CD4-positive, CD25-positive, alpha-beta regulatory T cell (primary cell): ENCODE measurements at regions not wholly inside any gene's neighbourhood (a gene's known extent, or its start where the extent isn't known, plus 50 kb on each side); places are given as distances from the start of the nearest gene placed in this dataset.

Experiments used
- ATAC-seq, 2 donors: fragments of 150-1000 bp; cut with Tn5 transposase; one replicate each; pipeline ENCODE4 v1.10.0; 2021; ENCODE audit warnings: low read depth in 2 of 2, moderate number of reproducible peaks in 2 of 2, moderate library complexity in 1 of 2
- DNase-seq, 3 donors: peaks; one replicate each; pipeline versions ENCODE4 v3.0.0 to v3.0.0-alpha.2; 2012 to 2022; ENCODE audit warnings: mixed read lengths in 1 of 3
- H3K27ac ChIP-seq: one replicate; pipeline ENCODE4 v1.7.0; 2013; ENCODE audit warnings: mild to moderate bottlenecking, low read length; ENCODE audit not compliant: insufficient read depth, poor library complexity, severe bottlenecking
- H3K27me3 ChIP-seq: one replicate; pipeline ENCODE4 v1.7.0; 2013; ENCODE audit warnings: low read length; ENCODE audit not compliant: control insufficient read depth, insufficient read depth
- H3K36me3 ChIP-seq: one replicate; pipeline ENCODE4 v1.7.0; 2013; ENCODE audit warnings: mild to moderate bottlenecking, low read length, moderate library complexity; ENCODE audit not compliant: control insufficient read depth, insufficient read depth
- H3K4me1 ChIP-seq: 2 replicates; pipeline ENCODE4 v1.7.0; 2013; ENCODE audit warnings: mild to moderate bottlenecking, low read length; ENCODE audit not compliant: insufficient read depth, control insufficient read depth, poor library complexity, severe bottlenecking
- H3K4me3 ChIP-seq: one replicate; pipeline ENCODE4 v1.7.0; 2013; ENCODE audit warnings: low read depth, mild to moderate bottlenecking, low read length, moderate library complexity
- H3K9me3 ChIP-seq, 2 experiments: 1 replicate in 1 of 2; 2 replicates in 1 of 2; pipeline ENCODE4 v1.7.0; 2013; ENCODE audit warnings: low read length in 2 of 2, mild to moderate bottlenecking in 1 of 2, moderate library complexity in 1 of 2; ENCODE audit not compliant: control insufficient read depth in 2 of 2
- H3K27ac Mint-ChIP-seq, 3 donors: one replicate each; pipeline ENCODE4 v1.8.0; 2020 to 2022; ENCODE audit warnings: mild to moderate bottlenecking in 3 of 3, mixed read lengths in 3 of 3, moderate library complexity in 2 of 3
- H3K27me3 Mint-ChIP-seq: one replicate; pipeline ENCODE4 v1.8.0; 2022; ENCODE audit warnings: mild to moderate bottlenecking, mixed read lengths
- H3K36me3 Mint-ChIP-seq: one replicate; pipeline ENCODE4 v1.8.0; 2020; ENCODE audit warnings: mixed read lengths
- H3K4me1 Mint-ChIP-seq, 4 donors: one replicate each; pipeline ENCODE4 v1.8.0; 2020 to 2022; ENCODE audit warnings: mixed read lengths in 4 of 4, mild to moderate bottlenecking in 1 of 4
- H3K4me3 Mint-ChIP-seq, 4 donors: one replicate each; pipeline ENCODE4 v1.8.0; 2020 to 2022; ENCODE audit warnings: mild to moderate bottlenecking in 4 of 4, mixed read lengths in 4 of 4, moderate library complexity in 3 of 4
- H3K9me3 Mint-ChIP-seq, 7 donors: one replicate each; pipeline ENCODE4 v1.8.0; 2020 to 2022; ENCODE audit warnings: mixed read lengths in 7 of 7, mild to moderate bottlenecking in 3 of 7, moderate library complexity in 2 of 7

DNA sequence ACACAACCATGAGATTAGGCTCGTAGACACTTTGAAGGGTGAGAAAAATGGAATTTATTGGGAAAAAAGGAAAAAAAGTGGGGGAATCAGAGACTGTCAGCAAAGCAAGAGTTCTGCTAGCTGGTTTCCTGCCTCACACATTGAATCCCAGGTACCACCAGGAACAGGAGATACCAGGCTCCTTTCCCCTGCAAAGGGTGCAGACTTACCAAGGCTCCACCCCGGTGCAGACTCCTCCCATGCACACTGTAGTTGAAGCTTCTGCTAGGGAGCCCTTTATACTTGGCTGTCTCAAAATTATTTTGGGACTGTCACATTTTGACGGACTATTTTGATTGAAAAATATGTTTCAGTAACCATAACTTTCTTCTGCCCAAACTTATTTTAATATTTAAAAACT, 819.9 kb upstream of the GBE1 start:
- no peaks in the 10 kb centered on the region for H3K4me1 Mint-ChIP-seq
- no peak overlapping the region for H3K27ac Mint-ChIP-seq
- no peaks in the 10 kb centered on the region for H3K36me3 Mint-ChIP-seq
- H3K27me3 Mint-ChIP-seq: no peaks in the 10 kb centered on the region
- no peak overlapping the region for H3K4me3 Mint-ChIP-seq
- no peak overlapping the region for H3K27ac ChIP-seq
- H3K36me3 ChIP-seq: no peaks in the 10 kb centered on the region
- H3K4me3 ChIP-seq: no peak overlapping the region
- peaks cover 0 to 9% (median 1%) of the 10 kb centered on the region in 7 donors for H3K9me3 Mint-ChIP-seq
- no peak for ATAC-seq
- DNase-seq: no peak
- H3K27me3 ChIP-seq: no peaks in the 10 kb centered on the region
- peaks cover 0 to 2% of the 10 kb centered on the region in 2 experiments for H3K9me3 ChIP-seq
- no peaks in the 10 kb centered on the region for H3K4me1 ChIP-seq

DNA sequence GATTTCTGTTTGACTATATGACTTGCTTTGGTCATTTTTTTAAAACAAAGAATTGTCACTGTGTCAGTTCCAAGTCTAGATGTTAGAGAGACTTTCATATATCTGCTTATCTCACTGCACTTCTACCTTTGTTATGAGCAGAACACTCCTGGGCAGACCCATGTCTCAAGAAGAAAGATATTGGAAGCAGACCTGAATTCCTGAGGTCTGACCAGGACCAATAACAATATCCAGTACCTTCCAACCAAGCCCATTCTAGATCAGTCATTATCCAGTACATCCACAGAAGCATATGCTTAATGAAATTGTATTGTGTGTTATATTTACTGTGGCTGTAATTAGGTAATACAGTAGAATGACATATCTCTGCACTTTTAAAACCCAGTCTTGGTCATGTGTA, 811.3 kb upstream of the GBE1 start:
- Histone ChIP-seq H3K36me3 (no peaks in the 10 kb centered on the region), H3K27ac (no peak overlapping the region), H3K9me3 (no peaks in the 10 kb centered on the region), H3K27me3 (no peaks in the 10 kb centered on the region), H3K4me1 (no peaks in the 10 kb centered on the region), H3K4me3 (no peak overlapping the region)
- peaks cover 0 to 7% (median 0%) of the 10 kb centered on the region in 7 donors for H3K9me3 Mint-ChIP-seq
- DNase-seq (no peak), ATAC-seq (no peak)
- H3K4me3 Mint-ChIP-seq: no peak overlapping the region
- H3K4me1 Mint-ChIP-seq: no peaks in the 10 kb centered on the region
- H3K27me3 Mint-ChIP-seq: no peaks in the 10 kb centered on the region
- H3K36me3 Mint-ChIP-seq: no peaks in the 10 kb centered on the region
- no peak overlapping the region for H3K27ac Mint-ChIP-seq

DNA sequence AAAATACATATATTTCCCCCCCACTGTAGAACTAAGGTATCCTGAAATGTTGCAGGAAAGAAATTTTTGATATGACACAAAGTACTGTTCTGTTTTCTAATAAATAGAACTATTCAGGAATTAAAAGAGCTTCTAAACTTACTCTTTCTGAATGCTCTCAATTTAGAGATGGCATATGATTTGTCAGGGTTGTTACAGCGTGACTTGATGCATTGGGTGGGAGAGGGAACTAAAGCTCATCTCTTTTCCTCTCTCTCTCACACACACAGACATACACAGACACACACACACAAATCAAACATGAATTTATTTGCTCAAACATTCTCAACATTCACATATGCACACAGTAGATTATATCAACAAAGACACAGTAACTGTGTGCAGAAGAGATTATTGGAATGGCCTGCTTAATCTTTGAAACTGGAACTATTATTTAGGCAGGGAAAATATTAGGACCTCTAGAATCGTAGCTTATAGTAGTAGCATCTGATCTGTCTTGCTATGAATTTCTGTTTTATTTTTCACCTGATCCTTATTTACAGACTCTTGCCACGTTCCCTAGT, 807.4 kb upstream of the GBE1 start:
- no peaks in the 10 kb centered on the region for H3K9me3 ChIP-seq
- H3K27me3 ChIP-seq: no peaks in the 10 kb centered on the region
- Mint-ChIP-seq H3K4me1 (no peaks in the 10 kb centered on the region), H3K9me3 (peaks cover 0 to 7% (median 2%) of the 10 kb centered on the region in 7 donors), H3K27ac (no peak overlapping the region), H3K36me3 (no peaks in the 10 kb centered on the region), H3K27me3 (no peaks in the 10 kb centered on the region), H3K4me3 (no peak overlapping the region)
- no peak for ATAC-seq
- H3K4me3 ChIP-seq: no peak overlapping the region
- no peak overlapping the region for H3K27ac ChIP-seq
- H3K36me3 ChIP-seq: no peaks in the 10 kb centered on the region
- H3K4me1 ChIP-seq: no peaks in the 10 kb centered on the region
- no peak for DNase-seq

DNA sequence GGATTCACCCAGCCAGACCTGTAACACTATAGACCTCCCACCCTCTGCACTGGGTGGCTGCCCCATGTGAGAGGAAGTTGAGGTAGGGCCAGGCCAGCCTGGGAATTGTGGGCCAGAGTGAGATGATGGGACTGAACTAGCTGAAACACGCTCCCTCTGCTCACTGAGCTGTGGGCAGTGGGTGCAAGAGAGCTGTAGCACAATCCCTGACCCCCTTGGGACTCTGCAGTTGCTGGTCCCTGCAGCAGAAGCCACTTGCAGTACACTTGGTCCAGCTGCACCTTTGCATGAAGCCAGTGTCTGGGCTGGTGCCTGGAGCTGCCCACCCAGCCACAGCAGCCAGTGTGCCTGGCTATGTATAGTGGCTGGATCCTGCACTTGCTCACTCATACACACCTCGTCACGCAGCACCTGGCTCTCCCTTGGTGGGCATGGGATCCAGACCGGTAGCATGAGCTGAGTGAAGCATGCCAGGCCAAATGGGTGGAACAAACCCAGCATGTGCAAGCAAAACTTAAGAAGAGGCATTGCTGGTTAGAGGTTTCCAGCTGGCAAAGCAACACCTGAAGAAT, 805.7 kb upstream of the GBE1 start:
- no peak for ATAC-seq
- Histone ChIP-seq H3K36me3 (no peaks in the 10 kb centered on the region), H3K4me1 (no peaks in the 10 kb centered on the region), H3K27me3 (no peaks in the 10 kb centered on the region), H3K4me3 (no peak overlapping the region), H3K27ac (no peak overlapping the region), H3K9me3 (no peaks in the 10 kb centered on the region)
- H3K36me3 Mint-ChIP-seq: no peaks in the 10 kb centered on the region
- no peak overlapping the region for H3K27ac Mint-ChIP-seq
- H3K9me3 Mint-ChIP-seq: peaks cover 0 to 13% (median 2%) of the 10 kb centered on the region in 7 donors
- H3K4me3 Mint-ChIP-seq: no peak overlapping the region
- H3K4me1 Mint-ChIP-seq: no peaks in the 10 kb centered on the region
- no peaks in the 10 kb centered on the region for H3K27me3 Mint-ChIP-seq
- no peak for DNase-seq

DNA sequence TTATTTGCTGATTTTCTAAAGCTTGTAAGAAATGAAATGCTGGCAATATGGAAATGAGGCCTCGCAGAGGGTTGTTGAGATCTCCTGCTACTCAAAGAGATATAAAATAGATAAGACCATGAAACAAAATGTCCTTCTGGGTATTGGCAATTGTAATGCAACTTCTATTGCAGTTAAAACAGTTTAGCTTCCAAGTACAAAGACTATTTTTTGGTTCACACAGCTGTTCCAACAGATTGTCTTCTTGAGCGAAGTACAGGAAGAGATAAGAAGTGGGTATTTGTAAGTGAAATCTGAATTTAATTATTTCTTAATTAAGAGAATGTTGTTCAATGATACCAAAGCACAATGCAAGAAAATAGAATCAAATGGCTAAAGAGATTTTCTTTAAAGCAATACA, 801.5 kb upstream of the GBE1 start:
- no peaks in the 10 kb centered on the region for H3K27me3 ChIP-seq
- no peaks in the 10 kb centered on the region for H3K9me3 ChIP-seq
- Mint-ChIP-seq H3K4me1 (no peaks in the 10 kb centered on the region), H3K27me3 (no peaks in the 10 kb centered on the region), H3K4me3 (no peak overlapping the region), H3K27ac (no peak overlapping the region), H3K36me3 (no peaks in the 10 kb centered on the region), H3K9me3 (peaks cover 0 to 21% (median 3%) of the 10 kb centered on the region in 7 donors)
- H3K27ac ChIP-seq: no peak overlapping the region
- DNase-seq: no peak
- H3K36me3 ChIP-seq: no peaks in the 10 kb centered on the region
- no peak overlapping the region for H3K4me3 ChIP-seq
- no peaks in the 10 kb centered on the region for H3K4me1 ChIP-seq
- ATAC-seq: no peak

DNA sequence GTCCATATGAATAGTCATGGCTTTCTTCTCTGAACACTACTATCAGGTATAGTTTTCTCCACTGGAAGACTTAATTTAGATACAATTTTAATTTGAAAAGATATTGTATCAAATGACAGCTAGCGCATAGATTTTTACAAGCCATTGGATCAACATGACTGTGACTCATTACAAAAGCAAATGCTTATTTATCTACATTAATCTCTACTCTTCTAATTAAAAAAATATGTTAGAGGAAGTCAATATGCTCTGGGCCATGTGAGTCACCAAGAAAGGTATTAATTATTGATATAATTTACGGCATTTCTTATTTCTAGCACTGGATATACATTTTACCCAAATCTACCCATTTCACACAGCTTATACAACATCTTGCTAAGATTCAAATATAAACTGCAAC, 800.3 kb upstream of the GBE1 start:
- ATAC-seq (no peak), DNase-seq (no peak)
- Histone ChIP-seq H3K9me3 (no peaks in the 10 kb centered on the region), H3K4me1 (no peaks in the 10 kb centered on the region), H3K4me3 (no peak overlapping the region), H3K27me3 (no peaks in the 10 kb centered on the region), H3K36me3 (no peaks in the 10 kb centered on the region), H3K27ac (no peak overlapping the region)
- Mint-ChIP-seq H3K4me3 (no peak overlapping the region), H3K27ac (no peak overlapping the region), H3K27me3 (no peaks in the 10 kb centered on the region), H3K9me3 (peaks cover 0 to 21% (median 3%) of the 10 kb centered on the region in 7 donors), H3K36me3 (no peaks in the 10 kb centered on the region), H3K4me1 (no peaks in the 10 kb centered on the region)

DNA sequence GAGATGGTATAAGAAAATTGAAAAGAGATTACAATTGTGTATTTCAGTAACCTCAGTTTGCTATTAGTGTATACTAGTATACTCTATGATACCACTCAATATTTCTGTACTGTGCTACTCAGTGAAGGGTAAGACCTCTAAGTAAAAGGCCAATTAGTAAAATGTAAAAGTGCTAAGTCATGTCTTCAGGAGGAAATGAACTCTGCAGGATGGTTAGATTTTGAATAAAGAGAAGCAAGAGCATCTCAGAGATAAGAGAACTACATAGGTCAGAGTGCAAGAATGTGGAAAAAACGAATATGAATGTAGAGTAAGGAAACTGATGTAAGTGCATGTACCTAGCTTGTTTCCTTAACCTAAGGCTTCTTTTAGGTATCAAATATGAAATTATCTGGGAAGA, 796.6 kb upstream of the GBE1 start:
- Mint-ChIP-seq H3K27me3 (no peaks in the 10 kb centered on the region), H3K27ac (no peak overlapping the region), H3K4me1 (no peaks in the 10 kb centered on the region), H3K4me3 (no peak overlapping the region), H3K9me3 (peaks cover 0 to 11% (median 3%) of the 10 kb centered on the region in 7 donors), H3K36me3 (no peaks in the 10 kb centered on the region)
- Histone ChIP-seq H3K36me3 (no peaks in the 10 kb centered on the region), H3K4me3 (no peak overlapping the region), H3K9me3 (no peaks in the 10 kb centered on the region), H3K4me1 (no peaks in the 10 kb centered on the region), H3K27ac (no peak overlapping the region), H3K27me3 (no peaks in the 10 kb centered on the region)
- no peak for DNase-seq
- no peak for ATAC-seq

DNA sequence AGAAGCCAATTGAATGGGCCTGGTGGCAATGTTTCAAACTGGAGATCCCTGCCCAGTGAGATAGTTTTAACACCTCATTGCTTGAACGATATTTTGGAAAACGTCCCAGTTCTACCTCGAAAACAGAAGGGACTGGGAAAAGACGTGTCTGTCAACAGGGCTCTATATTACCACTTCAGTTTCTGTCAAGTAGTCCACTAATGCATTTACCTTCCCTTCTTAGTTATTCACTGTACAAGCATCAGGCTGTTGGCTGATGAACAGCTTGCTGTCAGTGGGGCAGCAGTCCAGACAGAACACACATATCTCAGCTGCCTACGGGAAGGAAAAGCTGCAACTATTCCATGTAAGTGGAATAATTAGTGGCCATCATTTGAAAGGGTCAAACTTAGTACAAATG, 794.7 kb upstream of the GBE1 start:
- H3K36me3 Mint-ChIP-seq: no peaks in the 10 kb centered on the region
- no peaks in the 10 kb centered on the region for H3K27me3 ChIP-seq
- no peak overlapping the region for H3K27ac ChIP-seq
- H3K4me1 ChIP-seq: no peaks in the 10 kb centered on the region
- no peak overlapping the region for H3K4me3 ChIP-seq
- ATAC-seq (no peak), DNase-seq (no peak)
- H3K4me1 Mint-ChIP-seq: peaks cover 0 to 4% (median 0%) of the 10 kb centered on the region in 4 donors
- no peaks in the 10 kb centered on the region for H3K27me3 Mint-ChIP-seq
- no peaks in the 10 kb centered on the region for H3K9me3 ChIP-seq
- H3K4me3 Mint-ChIP-seq: no peak overlapping the region
- no peaks in the 10 kb centered on the region for H3K36me3 ChIP-seq
- H3K9me3 Mint-ChIP-seq: peaks cover 0 to 12% (median 5%) of the 10 kb centered on the region in 7 donors
- H3K27ac Mint-ChIP-seq: no peak overlapping the region
